RWPE2 (cell line): ENCODE measurements at regions not wholly inside any gene's neighbourhood (a gene's known extent, or its start where the extent isn't known, plus 50 kb on each side); places are given as distances from the start of the nearest gene placed in this dataset.

Experiments
- ATAC-seq: fragments of 200-7000 bp; cut with Tn5 transposase; 3 replicates; pipeline ENCODE4 v1.9.1; 2021; ENCODE audit warnings: low read depth
- DNase-seq: peaks from one replicate; pipeline ENCODE4 v3.0.0-alpha.2; 2020; ENCODE audit warnings: low spot score
- H3K27ac ChIP-seq: fragments of 450-650 bp; 2 replicates; pipeline ENCODE4 v1.5.1; 2017; ENCODE audit warnings: mild to moderate bottlenecking; ENCODE audit not compliant: poor library complexity, severe bottlenecking
- H3K27me3 ChIP-seq: fragments of 250-450 bp; sonication (Bioruptor Pico); 2 replicates; pipeline ENCODE4 v1.5.1; 2021; ENCODE audit warnings: mild to moderate bottlenecking, moderate library complexity; ENCODE audit not compliant: insufficient read depth, poor library complexity, severe bottlenecking
- H3K36me3 ChIP-seq: fragments of 250-450 bp; sonication (Bioruptor Pico); 2 replicates; pipeline ENCODE4 v1.5.1; 2020; ENCODE audit warnings: low read depth, mild to moderate bottlenecking, moderate library complexity
- H3K4me1 ChIP-seq: fragments of 250-450 bp; sonication (Bioruptor Pico); 2 replicates; pipeline ENCODE4 v1.5.1; 2021; ENCODE audit warnings: mild to moderate bottlenecking, moderate library complexity; ENCODE audit not compliant: insufficient read depth, poor library complexity, severe bottlenecking
- H3K4me3 ChIP-seq: fragments of 250-450 bp; sonication (Bioruptor Pico); 2 replicates; pipeline ENCODE4 v1.5.1; 2021; ENCODE audit warnings: mild to moderate bottlenecking, moderate library complexity; ENCODE audit not compliant: severe bottlenecking
- H3K9me3 ChIP-seq: fragments of 250-450 bp; sonication (Bioruptor Pico); 2 replicates; pipeline ENCODE4 v1.5.1; 2021; ENCODE audit warnings: mild to moderate bottlenecking, moderate library complexity; ENCODE audit not compliant: severe bottlenecking
- TF ChIP-seq, protein P1 (sequence below): fragments of 450-650 bp; IDR thresholded peaks from one replicate; pipeline ENCODE4 v1.5.1; 2017; ENCODE audit warnings: mild to moderate bottlenecking, moderate library complexity; ENCODE audit not compliant: poor library complexity, severe bottlenecking

DNA sequence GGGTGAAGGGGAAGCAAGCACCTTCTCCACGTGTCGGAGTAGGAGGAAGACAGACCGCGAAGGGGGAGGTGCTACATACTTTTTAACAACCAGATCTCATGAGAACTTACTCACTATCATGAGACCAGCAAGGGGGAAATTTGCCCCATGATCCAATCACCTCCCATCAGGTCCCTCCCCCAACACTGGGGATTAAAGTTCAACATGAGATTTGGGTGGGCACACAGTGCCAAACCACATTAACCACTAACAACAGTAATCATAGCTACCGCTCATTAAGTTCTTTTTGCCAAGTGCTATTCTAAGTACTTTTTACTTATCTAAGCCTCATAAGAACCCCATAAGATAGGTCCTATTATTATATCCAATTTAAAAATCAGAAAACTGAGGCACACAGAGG lies 450.5 kb upstream of the DDI1 start:
- Histone ChIP-seq H3K9me3 (no peaks in the 10 kb centered on the region), H3K36me3 (no peaks in the 10 kb centered on the region), H3K4me1 (peaks cover 13% of the 10 kb centered on the region), H3K27me3 (no peaks in the 10 kb centered on the region), H3K4me3 (no peak overlapping the region), H3K27ac (no peak overlapping the region)
- ATAC-seq = no peak
- TF ChIP-seq, protein P1, sequence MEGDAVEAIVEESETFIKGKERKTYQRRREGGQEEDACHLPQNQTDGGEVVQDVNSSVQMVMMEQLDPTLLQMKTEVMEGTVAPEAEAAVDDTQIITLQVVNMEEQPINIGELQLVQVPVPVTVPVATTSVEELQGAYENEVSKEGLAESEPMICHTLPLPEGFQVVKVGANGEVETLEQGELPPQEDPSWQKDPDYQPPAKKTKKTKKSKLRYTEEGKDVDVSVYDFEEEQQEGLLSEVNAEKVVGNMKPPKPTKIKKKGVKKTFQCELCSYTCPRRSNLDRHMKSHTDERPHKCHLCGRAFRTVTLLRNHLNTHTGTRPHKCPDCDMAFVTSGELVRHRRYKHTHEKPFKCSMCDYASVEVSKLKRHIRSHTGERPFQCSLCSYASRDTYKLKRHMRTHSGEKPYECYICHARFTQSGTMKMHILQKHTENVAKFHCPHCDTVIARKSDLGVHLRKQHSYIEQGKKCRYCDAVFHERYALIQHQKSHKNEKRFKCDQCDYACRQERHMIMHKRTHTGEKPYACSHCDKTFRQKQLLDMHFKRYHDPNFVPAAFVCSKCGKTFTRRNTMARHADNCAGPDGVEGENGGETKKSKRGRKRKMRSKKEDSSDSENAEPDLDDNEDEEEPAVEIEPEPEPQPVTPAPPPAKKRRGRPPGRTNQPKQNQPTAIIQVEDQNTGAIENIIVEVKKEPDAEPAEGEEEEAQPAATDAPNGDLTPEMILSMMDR = no peak
- no peak for DNase-seq

DNA sequence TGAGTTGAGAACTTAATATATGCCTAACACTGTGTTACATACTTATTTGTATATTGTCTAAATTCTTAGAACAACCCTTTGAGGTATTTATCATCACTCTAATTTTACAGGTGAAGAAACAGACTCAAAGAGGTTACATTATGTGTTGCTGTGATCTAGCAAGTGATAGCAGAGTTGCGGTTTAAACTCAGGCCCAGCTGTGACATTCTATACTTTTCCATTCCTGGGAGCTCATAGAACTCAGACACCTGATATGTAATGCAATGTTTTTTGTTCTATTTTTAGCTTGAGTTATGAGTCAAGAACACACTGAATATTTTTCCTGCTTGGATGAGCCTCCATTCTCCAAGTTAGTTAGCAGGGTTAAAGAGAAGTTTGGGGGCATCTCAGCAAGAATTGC lies 449.7 kb upstream of the DDI1 start:
- no peaks in the 10 kb centered on the region for H3K9me3 ChIP-seq
- H3K27me3 ChIP-seq = no peaks in the 10 kb centered on the region
- no peak overlapping the region for H3K4me3 ChIP-seq
- TF ChIP-seq, protein P1 = no peak
- H3K4me1 ChIP-seq = peaks cover 13% of the 10 kb centered on the region
- DNase-seq (no peak), ATAC-seq (peak; percentile 50; the same call in 2 of the 3 replicates)
- no peak overlapping the region for H3K27ac ChIP-seq
- no peaks in the 10 kb centered on the region for H3K36me3 ChIP-seq

GRCh38 chr11:103587901-103588788 lies 448.3 kb upstream of the DDI1 start:
- TF ChIP-seq, protein P1 = no peak
- Histone ChIP-seq H3K9me3 (no peaks in the 10 kb centered on the region), H3K4me3 (no peak overlapping the region), H3K27ac (peak overlapping the region; percentile 45), H3K4me1 (peaks cover 13% of the 10 kb centered on the region), H3K36me3 (no peaks in the 10 kb centered on the region), H3K27me3 (no peaks in the 10 kb centered on the region)
- DNase-seq (no peak), ATAC-seq (peak; percentile 55; the same call in 2 of the 3 replicates)

DNA sequence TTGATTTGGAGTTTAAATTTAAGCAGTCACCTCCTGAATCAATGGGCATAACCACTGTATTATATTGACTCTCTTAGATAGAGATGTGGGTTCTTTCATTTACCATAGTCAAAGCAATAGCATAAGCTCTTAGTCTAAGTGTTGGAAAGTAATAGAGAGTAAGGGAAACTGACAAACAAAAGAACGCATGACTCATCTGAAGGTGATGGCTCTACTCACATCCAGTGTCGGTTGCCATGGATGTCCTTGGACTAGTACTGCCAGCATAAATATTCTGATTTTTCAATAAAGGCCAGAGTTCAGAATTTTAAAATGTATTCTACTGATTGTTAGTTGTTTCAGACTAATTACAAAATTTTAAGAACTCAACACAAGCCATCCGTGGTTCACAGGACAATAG lies 444.9 kb upstream of the DDI1 start:
- no peaks in the 10 kb centered on the region for H3K9me3 ChIP-seq
- TF ChIP-seq, protein P1 = no peak
- no peaks in the 10 kb centered on the region for H3K27me3 ChIP-seq
- H3K36me3 ChIP-seq = no peaks in the 10 kb centered on the region
- peaks cover 13% of the 10 kb centered on the region for H3K4me1 ChIP-seq
- no peak overlapping the region for H3K4me3 ChIP-seq
- ATAC-seq = no peak
- no peak for DNase-seq
- H3K27ac ChIP-seq = no peak overlapping the region

DNA sequence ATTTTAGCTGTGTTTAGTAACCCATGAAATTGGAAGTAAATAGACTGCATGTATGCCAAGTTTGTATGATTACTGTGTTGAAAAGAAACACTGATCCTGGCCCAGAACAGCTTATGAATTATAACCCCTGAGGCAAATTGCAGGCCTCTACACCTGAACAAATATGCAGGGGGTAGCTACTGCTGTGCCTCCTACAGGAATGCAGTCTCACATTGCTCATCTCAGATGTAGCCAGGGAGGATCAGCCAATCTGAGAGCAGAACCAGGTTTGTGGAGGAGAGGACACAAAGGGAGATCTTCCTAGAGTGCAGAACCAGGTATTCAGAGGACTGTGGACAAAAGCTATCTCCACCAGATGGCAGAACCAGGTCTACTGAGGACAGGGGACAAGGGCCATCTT lies 442.2 kb upstream of the DDI1 start:
- Histone ChIP-seq H3K9me3 (no peaks in the 10 kb centered on the region), H3K36me3 (no peaks in the 10 kb centered on the region), H3K27ac (no peak overlapping the region), H3K4me1 (no peaks in the 10 kb centered on the region), H3K4me3 (no peak overlapping the region), H3K27me3 (no peaks in the 10 kb centered on the region)
- DNase-seq (no peak), ATAC-seq (peak; percentile 61; the same call in 2 of the 3 replicates)
- TF ChIP-seq, protein P1 = no peak
